ENCODE measurements at regions not wholly inside any gene's neighbourhood (a gene's known extent, or its start where the extent isn't known, plus 50 kb on each side); places are given as distances from the start of the nearest gene placed in this dataset.

DNA sequence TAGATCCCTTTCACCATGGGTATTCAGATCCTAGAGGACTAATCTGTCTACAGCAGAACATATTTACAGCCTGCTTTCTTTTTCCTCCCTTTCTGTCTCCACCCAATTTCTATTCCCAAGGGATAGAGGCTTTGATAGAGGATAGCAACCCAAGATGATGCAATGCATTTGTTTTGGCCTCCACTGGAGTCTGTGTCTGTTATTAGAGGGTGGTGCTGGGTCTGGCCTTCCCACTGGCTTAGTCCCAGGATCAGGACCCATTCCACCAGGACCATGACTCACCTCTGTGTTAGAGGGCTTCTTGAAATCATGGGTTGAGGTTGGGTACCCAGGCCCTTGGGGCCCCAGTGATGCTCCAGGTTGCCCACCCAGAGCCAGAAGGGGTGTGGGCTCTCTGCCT, 239.7 kb upstream of the TNP1 start:
- TF ChIP-seq, protein P1, sequence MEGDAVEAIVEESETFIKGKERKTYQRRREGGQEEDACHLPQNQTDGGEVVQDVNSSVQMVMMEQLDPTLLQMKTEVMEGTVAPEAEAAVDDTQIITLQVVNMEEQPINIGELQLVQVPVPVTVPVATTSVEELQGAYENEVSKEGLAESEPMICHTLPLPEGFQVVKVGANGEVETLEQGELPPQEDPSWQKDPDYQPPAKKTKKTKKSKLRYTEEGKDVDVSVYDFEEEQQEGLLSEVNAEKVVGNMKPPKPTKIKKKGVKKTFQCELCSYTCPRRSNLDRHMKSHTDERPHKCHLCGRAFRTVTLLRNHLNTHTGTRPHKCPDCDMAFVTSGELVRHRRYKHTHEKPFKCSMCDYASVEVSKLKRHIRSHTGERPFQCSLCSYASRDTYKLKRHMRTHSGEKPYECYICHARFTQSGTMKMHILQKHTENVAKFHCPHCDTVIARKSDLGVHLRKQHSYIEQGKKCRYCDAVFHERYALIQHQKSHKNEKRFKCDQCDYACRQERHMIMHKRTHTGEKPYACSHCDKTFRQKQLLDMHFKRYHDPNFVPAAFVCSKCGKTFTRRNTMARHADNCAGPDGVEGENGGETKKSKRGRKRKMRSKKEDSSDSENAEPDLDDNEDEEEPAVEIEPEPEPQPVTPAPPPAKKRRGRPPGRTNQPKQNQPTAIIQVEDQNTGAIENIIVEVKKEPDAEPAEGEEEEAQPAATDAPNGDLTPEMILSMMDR (optimal IDR thresholded peaks at IDR 0.05 in 1 of 3, IDR thresholded peaks at IDR 0.05 in 1 of 3, conservative IDR thresholded peaks at IDR 0.05 in 1 of 3; ENCODE audit: extremely low read depth in 1 of 3, insufficient read depth in 2 of 3, low read length in 3 of 3): no peak
- TF ChIP-seq EZH2 (IDR thresholded peaks at IDR 0.05; ENCODE audit: low read length): no peak

All from keratinocyte (primary cell).